Panc1 (cell line): ENCODE measurements at regions not wholly inside any gene's neighbourhood (a gene's known extent, or its start where the extent isn't known, plus 50 kb on each side); places are given as distances from the start of the nearest gene placed in this dataset.

ENCODE experiments used
- ATAC-seq: fragments of 200-7000 bp; cut with Tn5 transposase; 2 replicates; pipeline ENCODE4 v1.9.1; 2020; ENCODE audit warnings: mild to moderate bottlenecking, moderate library complexity
- BruUV-seq: library from RNA; stranded (reverse); fragments of 400-500 nt; replicated peaks from 2 replicates; lab custom pipeline; 2021; lab: Mats Ljungman, UMichigan
- CTCF ChIA-PET: fragments of 300-600 bp; sonication (Branson Sonifier 250); formaldehyde crosslinking; loops from one replicate; lab custom pipeline; 2022; ENCODE audit warnings: antibody characterized with exemption; lab: Charles Lee
- POLR2A ChIA-PET: fragments of 300-600 bp; sonication (Branson Sonifier 250); formaldehyde crosslinking; loops from one replicate; lab custom pipeline; 2022; ENCODE audit warnings: antibody characterized with exemption; lab: Charles Lee
- DNase-seq: peaks from one replicate; pipeline ENCODE4 v3.0.0-alpha.2; 2010; ENCODE audit warnings: low read depth, low spot score
- H3K27ac ChIP-seq: 2 replicates; pipeline ENCODE4 v1.5.1; 2011; ENCODE audit warnings: mild to moderate bottlenecking, low read length, inconsistent platforms
- H3K27me3 ChIP-seq: fragments of 200-500 bp; sonication (Bioruptor generic); 2 replicates; pipeline ENCODE4 v1.6.0; 2014; ENCODE audit warnings: low read length, inconsistent platforms; ENCODE audit not compliant: control insufficient read depth, insufficient read depth
- H3K36me3 ChIP-seq: fragments of 200-500 bp; sonication (Bioruptor generic); 2 replicates; pipeline ENCODE4 v1.5.1; 2014; ENCODE audit warnings: inconsistent platforms, mild to moderate bottlenecking, low read length, moderate library complexity; ENCODE audit not compliant: control insufficient read depth, insufficient read depth
- H3K4me1 ChIP-seq: 2 replicates; pipeline ENCODE4 v1.5.1; 2011; ENCODE audit warnings: inconsistent platforms, mild to moderate bottlenecking, low read length, moderate library complexity; ENCODE audit not compliant: control insufficient read depth, insufficient read depth
- H3K4me3 ChIP-seq, 2 experiments: 2 replicates each; pipeline ENCODE4 v1.5.1; 2011 to 2012; ENCODE audit warnings: low read depth in 2 of 2, low read length in 2 of 2, mild to moderate bottlenecking in 2 of 2, inconsistent platforms in 1 of 2, moderate library complexity in 1 of 2
- H3K9me3 ChIP-seq: fragments of 200-500 bp; sonication (Bioruptor generic); 2 replicates; pipeline ENCODE4 v1.5.1; 2014; ENCODE audit warnings: low read depth, mild to moderate bottlenecking, inconsistent platforms, low read length, moderate library complexity; ENCODE audit not compliant: control insufficient read depth, insufficient read depth
- POLR2AphosphoS5 ChIP-seq: IDR thresholded peaks from 2 replicates; pipeline ENCODE4 v1.6.1; 2012; ENCODE audit warnings: mild to moderate bottlenecking, low read depth, low read length, moderate library complexity
- SIN3A ChIP-seq: IDR thresholded peaks from 2 replicates; pipeline ENCODE4 v1.6.1; 2012; ENCODE audit warnings: low read depth, mild to moderate bottlenecking, low read length, moderate library complexity, borderline replicate concordance; ENCODE audit not compliant: insufficient read depth
- TCF7L2 ChIP-seq: IDR thresholded peaks from 2 replicates; pipeline ENCODE4 v1.6.1; 2011; ENCODE audit warnings: mild to moderate bottlenecking, low read depth, low read length, inconsistent platforms
- in situ Hi-C: cut with HindIII; loops from 2 replicates; pipeline ENCODE4 v1.10.0; 2016; ENCODE audit warnings: low sequenced_read_pairs, low pct_unique_long_range_greater_than_20kb
- intact Hi-C: fragments of 100-400 bp; cut with micrococcal nuclease; formaldehyde crosslinking; loops from one replicate; pipeline ENCODE4 v1.10.0; 2022; ENCODE audit not compliant: unreplicated experiment
- TF ChIP-seq, protein P1 (sequence below): fragments of 450-650 bp; IDR thresholded peaks from 2 replicates; pipeline ENCODE4 v1.5.1; 2017; ENCODE audit warnings: mild to moderate bottlenecking
- TF ChIP-seq, protein P2 (sequence below), 2 experiments: IDR thresholded peaks; 2 replicates each; pipeline ENCODE4 v1.6.1; 2011 to 2012; ENCODE audit warnings: low read depth in 2 of 2, control low read depth in 1 of 2, low read length in 1 of 2, mild to moderate bottlenecking in 1 of 2, moderate library complexity in 1 of 2; ENCODE audit not compliant: insufficient read depth in 1 of 2

DNA sequence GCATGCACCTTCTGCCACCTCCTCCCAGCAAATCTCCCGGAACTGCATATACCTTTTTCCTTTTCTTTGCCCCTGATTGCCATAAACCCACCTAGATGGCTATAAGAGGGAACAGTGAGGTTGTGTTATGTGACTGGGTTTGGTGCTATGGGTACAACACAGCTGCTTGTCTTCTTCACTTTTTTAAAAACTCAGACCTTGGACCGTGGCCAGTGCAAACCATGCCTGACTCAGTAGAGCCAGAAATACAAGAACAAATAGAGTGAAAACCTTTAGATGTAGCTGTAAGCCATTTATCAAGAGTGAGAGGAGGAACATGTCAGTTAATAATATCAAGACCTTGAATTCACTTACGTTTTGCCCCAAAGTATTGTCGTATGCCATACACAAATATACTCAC lies 267.4 kb upstream of the CHAC2 start:
- Histone ChIP-seq H3K9me3 (no peaks in the 10 kb centered on the region), H3K27me3 (no peaks in the 10 kb centered on the region), H3K4me1 (no peaks in the 10 kb centered on the region), H3K4me3 (no peak overlapping the region), H3K36me3 (no peaks in the 10 kb centered on the region), H3K27ac (no peak overlapping the region)
- POLR2A ChIA-PET: no interaction called here
- CTCF ChIA-PET: no interaction called here
- no peak for TF ChIP-seq SIN3A
- TF ChIP-seq, protein P1, sequence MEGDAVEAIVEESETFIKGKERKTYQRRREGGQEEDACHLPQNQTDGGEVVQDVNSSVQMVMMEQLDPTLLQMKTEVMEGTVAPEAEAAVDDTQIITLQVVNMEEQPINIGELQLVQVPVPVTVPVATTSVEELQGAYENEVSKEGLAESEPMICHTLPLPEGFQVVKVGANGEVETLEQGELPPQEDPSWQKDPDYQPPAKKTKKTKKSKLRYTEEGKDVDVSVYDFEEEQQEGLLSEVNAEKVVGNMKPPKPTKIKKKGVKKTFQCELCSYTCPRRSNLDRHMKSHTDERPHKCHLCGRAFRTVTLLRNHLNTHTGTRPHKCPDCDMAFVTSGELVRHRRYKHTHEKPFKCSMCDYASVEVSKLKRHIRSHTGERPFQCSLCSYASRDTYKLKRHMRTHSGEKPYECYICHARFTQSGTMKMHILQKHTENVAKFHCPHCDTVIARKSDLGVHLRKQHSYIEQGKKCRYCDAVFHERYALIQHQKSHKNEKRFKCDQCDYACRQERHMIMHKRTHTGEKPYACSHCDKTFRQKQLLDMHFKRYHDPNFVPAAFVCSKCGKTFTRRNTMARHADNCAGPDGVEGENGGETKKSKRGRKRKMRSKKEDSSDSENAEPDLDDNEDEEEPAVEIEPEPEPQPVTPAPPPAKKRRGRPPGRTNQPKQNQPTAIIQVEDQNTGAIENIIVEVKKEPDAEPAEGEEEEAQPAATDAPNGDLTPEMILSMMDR: no peak
- DNase-seq: no peak
- intact Hi-C loops: no loop called here
- ATAC-seq: no peak
- no TSS peak for BruUV-seq
- in situ Hi-C loops: no loop called here

DNA sequence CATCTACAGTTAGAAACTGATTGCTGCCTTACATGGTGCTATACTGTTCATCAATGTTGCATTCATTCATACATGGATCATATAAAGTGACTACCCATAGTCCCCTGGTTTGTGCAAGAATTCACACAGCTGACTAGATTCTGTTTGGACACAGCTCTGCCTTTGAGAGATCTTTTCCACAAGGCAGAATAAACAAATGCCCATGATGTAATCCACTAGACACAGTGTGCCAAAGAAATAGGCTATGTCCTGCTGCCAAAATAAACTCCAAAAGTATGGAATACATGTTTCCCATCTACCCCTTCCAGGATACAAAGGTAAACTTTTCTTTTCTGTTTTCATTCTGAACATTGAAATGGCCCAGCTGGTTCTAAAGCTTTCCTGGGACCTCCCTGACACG lies 269.4 kb upstream of the CHAC2 start:
- no peaks in the 10 kb centered on the region for H3K27me3 ChIP-seq
- no peak overlapping the region for H3K27ac ChIP-seq
- in situ Hi-C loops: no loop called here
- H3K4me1 ChIP-seq: no peaks in the 10 kb centered on the region
- H3K36me3 ChIP-seq: no peaks in the 10 kb centered on the region
- POLR2A ChIA-PET: no interaction called here
- no peak overlapping the region for H3K4me3 ChIP-seq
- BruUV-seq: no TSS peak
- ATAC-seq (no peak), DNase-seq (no peak)
- intact Hi-C loops: no loop called here
- CTCF ChIA-PET: no interaction called here
- TF ChIP-seq, protein P2, sequence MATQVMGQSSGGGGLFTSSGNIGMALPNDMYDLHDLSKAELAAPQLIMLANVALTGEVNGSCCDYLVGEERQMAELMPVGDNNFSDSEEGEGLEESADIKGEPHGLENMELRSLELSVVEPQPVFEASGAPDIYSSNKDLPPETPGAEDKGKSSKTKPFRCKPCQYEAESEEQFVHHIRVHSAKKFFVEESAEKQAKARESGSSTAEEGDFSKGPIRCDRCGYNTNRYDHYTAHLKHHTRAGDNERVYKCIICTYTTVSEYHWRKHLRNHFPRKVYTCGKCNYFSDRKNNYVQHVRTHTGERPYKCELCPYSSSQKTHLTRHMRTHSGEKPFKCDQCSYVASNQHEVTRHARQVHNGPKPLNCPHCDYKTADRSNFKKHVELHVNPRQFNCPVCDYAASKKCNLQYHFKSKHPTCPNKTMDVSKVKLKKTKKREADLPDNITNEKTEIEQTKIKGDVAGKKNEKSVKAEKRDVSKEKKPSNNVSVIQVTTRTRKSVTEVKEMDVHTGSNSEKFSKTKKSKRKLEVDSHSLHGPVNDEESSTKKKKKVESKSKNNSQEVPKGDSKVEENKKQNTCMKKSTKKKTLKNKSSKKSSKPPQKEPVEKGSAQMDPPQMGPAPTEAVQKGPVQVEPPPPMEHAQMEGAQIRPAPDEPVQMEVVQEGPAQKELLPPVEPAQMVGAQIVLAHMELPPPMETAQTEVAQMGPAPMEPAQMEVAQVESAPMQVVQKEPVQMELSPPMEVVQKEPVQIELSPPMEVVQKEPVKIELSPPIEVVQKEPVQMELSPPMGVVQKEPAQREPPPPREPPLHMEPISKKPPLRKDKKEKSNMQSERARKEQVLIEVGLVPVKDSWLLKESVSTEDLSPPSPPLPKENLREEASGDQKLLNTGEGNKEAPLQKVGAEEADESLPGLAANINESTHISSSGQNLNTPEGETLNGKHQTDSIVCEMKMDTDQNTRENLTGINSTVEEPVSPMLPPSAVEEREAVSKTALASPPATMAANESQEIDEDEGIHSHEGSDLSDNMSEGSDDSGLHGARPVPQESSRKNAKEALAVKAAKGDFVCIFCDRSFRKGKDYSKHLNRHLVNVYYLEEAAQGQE (IDR thresholded peaks at IDR 0.05; ENCODE audit: insufficient read depth in 1 of 2, low read depth in 2 of 2, low read length in 1 of 2): no peak
- H3K9me3 ChIP-seq: no peaks in the 10 kb centered on the region

DNA sequence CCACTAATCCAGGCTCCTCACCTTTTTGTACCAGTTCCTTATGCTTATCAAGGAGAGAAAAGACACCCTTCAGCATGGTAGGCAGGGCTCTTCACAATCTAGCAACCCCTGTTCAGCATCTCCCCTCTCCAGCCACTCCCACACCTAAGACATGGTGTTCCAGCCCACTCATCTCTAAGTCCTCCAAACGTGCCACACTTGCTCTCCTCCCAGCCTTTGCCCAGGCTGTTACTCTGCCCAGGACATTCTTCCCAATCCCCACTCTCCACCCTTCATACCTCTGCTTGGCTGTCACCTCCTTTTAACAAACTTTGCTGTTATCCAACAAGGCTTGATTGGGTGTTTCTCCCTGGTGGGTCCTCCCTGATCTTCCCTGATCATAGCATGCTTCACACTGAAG lies 270.6 kb upstream of the CHAC2 start:
- ChIA-PET CTCF (no interaction called here), POLR2A (no interaction called here)
- no peak for DNase-seq
- no TSS peak for BruUV-seq
- Histone ChIP-seq H3K9me3 (no peaks in the 10 kb centered on the region), H3K36me3 (no peaks in the 10 kb centered on the region), H3K27me3 (no peaks in the 10 kb centered on the region), H3K4me3 (no peak overlapping the region), H3K4me1 (no peaks in the 10 kb centered on the region), H3K27ac (no peak overlapping the region)
- intact Hi-C loops: no loop called here
- in situ Hi-C loops: no loop called here
- no peak for ATAC-seq
- TF ChIP-seq POLR2AphosphoS5 (no peak), TCF7L2 (no peak), SIN3A (no peak)
- TF ChIP-seq, protein P2 (IDR thresholded peaks at IDR 0.05; ENCODE audit: insufficient read depth in 1 of 2, low read depth in 2 of 2, low read length in 1 of 2): no peak
- TF ChIP-seq, protein P1: no peak
